ENCODE measurements at regions not wholly inside any gene's neighbourhood (a gene's known extent, or its start where the extent isn't known, plus 50 kb on each side); places are given as distances from the start of the nearest gene placed in this dataset.
"Not testable (repeated sequence)": the region's sequence is repeated elsewhere in the genome, so short reads cannot be mapped to it uniquely, and the experiment has no call there.

DNA sequence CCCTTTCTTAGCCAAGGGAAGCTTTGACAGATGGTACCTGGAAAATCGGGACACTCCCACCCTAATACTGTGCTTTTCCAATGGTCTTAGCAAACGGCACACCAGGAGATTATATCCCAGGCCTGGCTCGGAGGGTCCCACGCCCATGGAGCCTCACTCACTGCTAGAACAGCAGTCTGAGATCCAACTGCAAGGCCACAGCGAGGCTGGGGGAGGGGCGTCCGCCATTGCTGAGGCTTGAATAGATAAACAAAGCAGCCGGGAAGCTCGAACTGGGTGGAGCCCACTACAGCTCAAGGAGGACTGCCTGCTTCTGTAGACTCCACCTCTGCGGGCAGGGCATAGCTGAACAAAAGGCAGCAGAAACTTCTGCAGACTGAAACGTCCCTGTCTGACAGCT, 225.6 kb upstream of the EDNRA start:
- not testable (repeated sequence) for H3K4me1 ChIP-seq (ENCODE audit: insufficient read depth, low read length); H3K9me3 ChIP-seq (ENCODE audit: low read depth, low read length); H3K27me3 ChIP-seq (ENCODE audit: insufficient read depth, low read length); H3K4me3 ChIP-seq (ENCODE audit: low read length)

DNA sequence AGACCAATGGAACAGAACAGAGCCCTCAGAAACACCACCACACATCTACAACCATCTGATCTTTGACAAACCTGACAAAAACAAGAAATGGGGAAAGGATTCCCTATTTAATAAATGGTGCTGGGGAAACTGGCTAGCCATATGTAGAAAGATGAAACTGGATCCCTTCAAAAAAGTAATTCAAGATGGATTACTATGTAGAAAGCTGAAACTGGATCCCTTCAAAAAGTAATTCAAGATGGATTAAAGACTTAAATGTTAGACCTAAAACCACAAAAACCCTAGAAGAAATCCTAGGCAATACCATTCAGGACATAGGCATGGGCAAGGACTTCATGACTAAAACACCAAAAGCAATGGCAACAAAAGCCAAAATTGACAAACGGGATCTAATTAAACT, 221.6 kb upstream of the EDNRA start:
- H3K4me1 ChIP-seq (ENCODE audit: insufficient read depth, low read length); H3K9me3 ChIP-seq (ENCODE audit: low read depth, low read length); H3K27me3 ChIP-seq (ENCODE audit: insufficient read depth, low read length); H3K4me3 ChIP-seq (ENCODE audit: low read length): not testable (repeated sequence)

- no peaks in the 10 kb centered on the region for H3K9me3 ChIP-seq (ENCODE audit: low read depth, low read length)
- H3K27me3 ChIP-seq (ENCODE audit: insufficient read depth, low read length): no peaks in the 10 kb centered on the region
- no peaks in the 10 kb centered on the region for H3K4me1 ChIP-seq (ENCODE audit: insufficient read depth, low read length)
- no peak overlapping the region for H3K4me3 ChIP-seq (ENCODE audit: low read length)
These were observed 196.6 kb upstream of the EDNRA start for GRCh38 chr4:147284256-147284835.

- no peaks in the 10 kb centered on the region for H3K4me1 ChIP-seq (ENCODE audit: insufficient read depth, low read length)
- no peak overlapping the region for H3K4me3 ChIP-seq (ENCODE audit: low read length)
- H3K9me3 ChIP-seq (ENCODE audit: low read depth, low read length): no peaks in the 10 kb centered on the region
- H3K27me3 ChIP-seq (ENCODE audit: insufficient read depth, low read length): no peaks in the 10 kb centered on the region
These were observed 196.0 kb upstream of the EDNRA start for GRCh38 chr4:147284935-147285334.

GRCh38 chr4:147285751-147286150, 195.1 kb upstream of the EDNRA start:
- no peaks in the 10 kb centered on the region for H3K4me1 ChIP-seq (ENCODE audit: insufficient read depth, low read length)
- no peak overlapping the region for H3K4me3 ChIP-seq (ENCODE audit: low read length)
- no peaks in the 10 kb centered on the region for H3K27me3 ChIP-seq (ENCODE audit: insufficient read depth, low read length)
- no peaks in the 10 kb centered on the region for H3K9me3 ChIP-seq (ENCODE audit: low read depth, low read length)

- Histone ChIP-seq H3K4me1 (ENCODE audit: insufficient read depth, low read length) (no peaks in the 10 kb centered on the region), H3K4me3 (ENCODE audit: low read length) (no peak overlapping the region), H3K9me3 (ENCODE audit: low read depth, low read length) (no peaks in the 10 kb centered on the region), H3K27me3 (ENCODE audit: insufficient read depth, low read length) (no peaks in the 10 kb centered on the region)
These were observed 193.9 kb upstream of the EDNRA start for GRCh38 chr4:147286846-147287587.

GRCh38 chr4:147287588-147287890, 193.4 kb upstream of the EDNRA start:
- Histone ChIP-seq H3K9me3 (ENCODE audit: low read depth, low read length) (no peaks in the 10 kb centered on the region), H3K4me3 (ENCODE audit: low read length) (no peak overlapping the region), H3K4me1 (ENCODE audit: insufficient read depth, low read length) (no peaks in the 10 kb centered on the region), H3K27me3 (ENCODE audit: insufficient read depth, low read length) (no peaks in the 10 kb centered on the region)

DNA sequence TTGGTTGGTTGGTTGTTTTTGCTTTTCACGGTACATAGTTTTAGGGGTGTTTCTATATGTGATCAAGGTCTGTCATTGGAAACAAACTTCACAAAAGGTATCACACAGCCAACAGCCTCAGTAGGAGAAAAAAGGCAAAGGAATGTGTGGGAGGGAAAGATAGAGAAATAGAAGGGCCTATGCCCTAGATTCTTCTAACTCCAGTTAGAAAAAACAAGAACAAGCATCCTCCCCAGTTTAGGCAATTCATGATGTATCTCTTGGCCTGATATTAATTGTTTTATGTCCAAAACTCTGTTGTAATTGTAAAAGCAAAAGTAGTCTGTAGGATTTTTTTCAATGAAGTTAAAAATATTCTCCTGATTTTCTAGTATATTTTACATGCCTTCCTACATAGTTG, 192.4 kb upstream of the EDNRA start:
- Histone ChIP-seq H3K4me3 (ENCODE audit: low read length) (no peak overlapping the region), H3K27me3 (ENCODE audit: insufficient read depth, low read length) (no peaks in the 10 kb centered on the region), H3K4me1 (ENCODE audit: insufficient read depth, low read length) (no peaks in the 10 kb centered on the region), H3K9me3 (ENCODE audit: low read depth, low read length) (no peaks in the 10 kb centered on the region)

- no peak overlapping the region for H3K4me3 ChIP-seq (ENCODE audit: low read length)
- no peaks in the 10 kb centered on the region for H3K27me3 ChIP-seq (ENCODE audit: insufficient read depth, low read length)
- no peaks in the 10 kb centered on the region for H3K4me1 ChIP-seq (ENCODE audit: insufficient read depth, low read length)
- no peaks in the 10 kb centered on the region for H3K9me3 ChIP-seq (ENCODE audit: low read depth, low read length)
These were observed 191.7 kb upstream of the EDNRA start for GRCh38 chr4:147289181-147289580.

DNA sequence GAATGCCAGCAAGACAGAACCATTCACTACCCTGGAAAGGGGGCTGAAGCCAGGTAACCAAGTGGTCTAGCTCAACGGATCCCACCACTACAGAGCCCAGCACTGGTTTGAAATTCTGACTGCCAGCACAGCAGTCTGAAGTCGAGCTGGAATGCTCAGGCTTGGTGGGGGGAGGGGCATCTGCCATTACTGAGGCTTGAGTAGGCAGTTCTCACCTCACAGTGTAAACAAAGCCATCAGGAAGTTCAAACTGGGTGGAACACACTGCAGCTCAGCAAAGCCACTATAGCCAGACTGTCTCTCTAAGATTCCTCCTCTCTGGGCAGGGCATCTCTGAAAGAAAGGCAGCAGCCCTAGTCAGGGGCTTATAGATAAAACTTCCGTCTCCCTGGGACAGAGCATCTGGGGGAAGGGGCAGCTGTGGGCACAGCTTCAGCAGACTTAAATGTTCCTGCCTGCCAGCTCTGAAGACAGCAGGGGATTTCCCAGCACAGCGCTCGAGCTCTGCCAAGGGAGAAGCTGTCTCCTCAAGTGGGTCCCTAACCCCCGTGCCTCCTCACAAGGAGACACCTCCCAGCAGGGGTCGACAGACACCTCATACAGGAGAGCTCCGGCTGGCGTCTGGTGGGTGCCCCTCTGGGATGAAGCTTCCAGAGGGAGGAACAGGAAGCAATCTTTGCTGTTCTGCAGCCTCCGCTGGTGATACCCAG, 188.1 kb upstream of the EDNRA start:
- H3K4me1 ChIP-seq (ENCODE audit: insufficient read depth, low read length); H3K27me3 ChIP-seq (ENCODE audit: insufficient read depth, low read length); H3K9me3 ChIP-seq (ENCODE audit: low read depth, low read length); H3K4me3 ChIP-seq (ENCODE audit: low read length): not testable (repeated sequence)

- not testable (repeated sequence) for H3K9me3 ChIP-seq (ENCODE audit: low read depth, low read length); H3K4me3 ChIP-seq (ENCODE audit: low read length); H3K4me1 ChIP-seq (ENCODE audit: insufficient read depth, low read length)
These were observed 187.6 kb upstream of the EDNRA start for GRCh38 chr4:147293314-147293677.

DNA sequence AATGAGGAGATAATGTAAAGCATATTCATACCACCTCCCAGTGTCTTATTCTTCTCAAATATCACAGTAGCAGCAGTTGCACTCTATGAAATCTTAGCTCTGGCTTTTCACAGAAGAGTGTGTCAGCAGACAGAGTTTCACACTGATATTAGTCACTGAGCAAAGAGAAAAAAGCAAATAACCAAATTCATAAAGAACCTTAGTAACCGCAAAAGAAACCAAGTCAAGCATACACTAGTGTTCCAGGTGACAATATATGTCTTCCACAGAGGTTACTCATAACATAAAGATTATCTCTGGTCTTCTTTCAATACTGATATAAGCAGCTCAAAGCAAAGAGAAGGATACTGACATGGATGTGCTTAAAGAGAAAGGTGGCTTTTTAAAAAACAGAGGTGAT, 181.7 kb upstream of the EDNRA start:
- H3K4me3 ChIP-seq (ENCODE audit: low read length): no peak overlapping the region
- no peaks in the 10 kb centered on the region for H3K4me1 ChIP-seq (ENCODE audit: insufficient read depth, low read length)
- H3K9me3 ChIP-seq (ENCODE audit: low read depth, low read length): no peaks in the 10 kb centered on the region
- H3K27me3 ChIP-seq (ENCODE audit: insufficient read depth, low read length): no peaks in the 10 kb centered on the region

More at GRCh38 chr4:147293314-147293677, 187.6 kb upstream of the EDNRA start:
- H3K27me3 ChIP-seq (ENCODE audit: insufficient read depth, low read length): not testable (repeated sequence)

GRCh38 chr4:147303174-147303872, 177.6 kb upstream of the EDNRA start:
- no peaks in the 10 kb centered on the region for H3K27me3 ChIP-seq (ENCODE audit: insufficient read depth, low read length)
- no peaks in the 10 kb centered on the region for H3K4me1 ChIP-seq (ENCODE audit: insufficient read depth, low read length)
- no peaks in the 10 kb centered on the region for H3K9me3 ChIP-seq (ENCODE audit: low read depth, low read length)
- no peak overlapping the region for H3K4me3 ChIP-seq (ENCODE audit: low read length)

DNA sequence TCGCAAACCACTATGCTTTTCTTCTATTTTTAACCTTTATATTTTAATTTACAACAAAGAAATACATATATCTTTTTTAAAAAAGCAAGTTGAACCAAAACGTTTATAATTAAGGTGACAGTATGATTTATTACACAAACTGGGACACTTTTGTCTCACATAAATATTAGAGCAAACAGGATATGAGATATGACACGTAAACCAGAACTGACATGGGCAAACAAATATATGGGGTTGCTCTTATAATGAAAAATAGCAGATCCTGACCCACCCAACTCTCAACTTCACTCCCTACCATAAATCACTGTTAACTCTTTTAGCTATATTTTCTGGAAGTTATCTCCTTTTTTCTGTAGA, 177.0 kb upstream of the EDNRA start:
- Histone ChIP-seq H3K4me1 (ENCODE audit: insufficient read depth, low read length) (no peaks in the 10 kb centered on the region), H3K4me3 (ENCODE audit: low read length) (no peak overlapping the region), H3K27me3 (ENCODE audit: insufficient read depth, low read length) (no peaks in the 10 kb centered on the region), H3K9me3 (ENCODE audit: low read depth, low read length) (no peaks in the 10 kb centered on the region)

GRCh38 chr4:147307896-147308674, 172.8 kb upstream of the EDNRA start:
- Histone ChIP-seq H3K27me3 (ENCODE audit: insufficient read depth, low read length) (no peaks in the 10 kb centered on the region), H3K4me3 (ENCODE audit: low read length) (no peak overlapping the region), H3K9me3 (ENCODE audit: low read depth, low read length) (no peaks in the 10 kb centered on the region), H3K4me1 (ENCODE audit: insufficient read depth, low read length) (no peaks in the 10 kb centered on the region)
